Stimulated activated CD4-positive, alpha-beta T cell treated with anti-CD3 and anti-CD28 coated beads, Interleukin-12 subunit alpha, Interleukin-12 subunit beta, amount 100 ng/mL, for 4 hours (primary cell): ENCODE measurements at regions not wholly inside any gene's neighbourhood (a gene's known extent, or its start where the extent isn't known, plus 50 kb on each side); places are given as distances from the start of the nearest gene placed in this dataset.
A peak's percentile ranks its signal among the peaks of the same experiment; 100 is the strongest.
"Not testable (repeated sequence)": the region's sequence is repeated elsewhere in the genome, so short reads cannot be mapped to it uniquely, and the experiment has no call there.

Experiments used
- DNase-seq: peaks from one replicate; pipeline ENCODE4 v3.0.0-alpha.2; 2020

GRCh38 chr1:204782118-204782700 is 88.5 kb upstream of the NFASC start:
- no peak for DNase-seq

- DNase-seq: not testable (repeated sequence)
Measured at GRCh38 chr1:204785023-204785422, 85.6 kb upstream of the NFASC start.

GRCh38 chr1:204788470-204788869 is 82.2 kb upstream of the NFASC start:
- DNase-seq: no peak

- DNase-seq: peak; percentile 86
Measured at GRCh38 chr1:204791453-204792353, 79.0 kb upstream of the NFASC start.

GRCh38 chr1:204792354-204792692 is 78.3 kb upstream of the NFASC start:
- DNase-seq: no peak

GRCh38 chr1:204793259-204793914 is 77.3 kb upstream of the NFASC start:
- DNase-seq: no peak

GRCh38 chr1:204796886-204797285 is 73.8 kb upstream of the NFASC start:
- DNase-seq: not testable (repeated sequence)

- no peak for DNase-seq
Measured at GRCh38 chr1:204797401-204797800, 73.3 kb upstream of the NFASC start.

GRCh38 chr1:204799630-204800029 is 71.0 kb upstream of the NFASC start:
- no peak for DNase-seq

GRCh38 chr1:204801211-204801610 is 69.5 kb upstream of the NFASC start:
- no peak for DNase-seq

- no peak for DNase-seq
Measured at GRCh38 chr1:204802401-204803175, 68.1 kb upstream of the NFASC start.

- DNase-seq: no peak
Measured at GRCh38 chr1:204803607-204804006, 67.1 kb upstream of the NFASC start.

GRCh38 chr1:204806943-204807687 is 63.5 kb upstream of the NFASC start:
- peak; percentile 79 for DNase-seq

- DNase-seq: no peak
Measured at GRCh38 chr1:204809488-204809887, 61.2 kb upstream of the NFASC start.

- DNase-seq: no peak
Measured at GRCh38 chr1:204812842-204813241, 57.8 kb upstream of the NFASC start.

- no peak for DNase-seq
Measured at GRCh38 chr1:204813522-204813921, 57.1 kb upstream of the NFASC start.

GRCh38 chr1:204814166-204814884 is 56.3 kb upstream of the NFASC start:
- no peak for DNase-seq

GRCh38 chr1:204817341-204817740 is 53.3 kb upstream of the NFASC start:
- no peak for DNase-seq

- DNase-seq: no peak
Measured at GRCh38 chr1:204818998-204819397, 51.7 kb upstream of the NFASC start.

- no peak for DNase-seq
Measured at GRCh38 chr1:204819495-204819894, 51.2 kb upstream of the NFASC start.
